Upper lobe of left lung (tissue), 4 donors: ENCODE measurements at regions not wholly inside any gene's neighbourhood (a gene's known extent, or its start where the extent isn't known, plus 50 kb on each side); places are given as distances from the start of the nearest gene placed in this dataset.

Source experiments
- EP300 ChIP-seq, 4 donors: sonication (generic); formaldehyde crosslinking; IDR thresholded peaks; one replicate each; pipeline ENCODE4 v1.5.1; 2017; ENCODE audit warnings: antibody characterized with exemption in 4 of 4, control low read depth in 2 of 4
- TF ChIP-seq, protein P1 (sequence below), 6 experiments: fragments of 450-650 bp in 4 of 6; fragments of 200-600 bp in 2 of 6; sonication (generic) in 2 of 6; IDR thresholded peaks; one replicate each; pipeline ENCODE4 v1.5.1; 2016 to 2019; ENCODE audit warnings: antibody characterized with exemption in 6 of 6

DNA sequence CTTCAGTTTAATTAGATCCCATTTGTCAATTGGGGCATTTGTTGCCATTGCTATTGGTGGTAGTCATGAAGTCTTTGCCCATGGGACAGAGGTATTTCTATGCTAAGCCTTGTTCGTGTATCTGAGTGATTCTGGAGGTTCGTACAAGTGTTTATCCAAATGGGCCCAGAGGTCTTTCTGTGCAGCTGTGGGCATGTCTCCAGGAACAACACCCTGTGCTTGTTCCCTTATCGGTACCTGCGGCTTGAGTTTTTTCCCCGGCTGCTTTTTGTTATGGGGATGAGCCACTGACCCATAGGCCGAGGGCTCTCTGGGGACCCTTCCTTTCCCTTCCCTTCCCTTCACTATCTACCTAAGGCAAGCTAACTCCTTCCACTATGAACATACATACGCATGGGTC lies 81.4 kb upstream of the WDR1 start:
- TF ChIP-seq, protein P1, sequence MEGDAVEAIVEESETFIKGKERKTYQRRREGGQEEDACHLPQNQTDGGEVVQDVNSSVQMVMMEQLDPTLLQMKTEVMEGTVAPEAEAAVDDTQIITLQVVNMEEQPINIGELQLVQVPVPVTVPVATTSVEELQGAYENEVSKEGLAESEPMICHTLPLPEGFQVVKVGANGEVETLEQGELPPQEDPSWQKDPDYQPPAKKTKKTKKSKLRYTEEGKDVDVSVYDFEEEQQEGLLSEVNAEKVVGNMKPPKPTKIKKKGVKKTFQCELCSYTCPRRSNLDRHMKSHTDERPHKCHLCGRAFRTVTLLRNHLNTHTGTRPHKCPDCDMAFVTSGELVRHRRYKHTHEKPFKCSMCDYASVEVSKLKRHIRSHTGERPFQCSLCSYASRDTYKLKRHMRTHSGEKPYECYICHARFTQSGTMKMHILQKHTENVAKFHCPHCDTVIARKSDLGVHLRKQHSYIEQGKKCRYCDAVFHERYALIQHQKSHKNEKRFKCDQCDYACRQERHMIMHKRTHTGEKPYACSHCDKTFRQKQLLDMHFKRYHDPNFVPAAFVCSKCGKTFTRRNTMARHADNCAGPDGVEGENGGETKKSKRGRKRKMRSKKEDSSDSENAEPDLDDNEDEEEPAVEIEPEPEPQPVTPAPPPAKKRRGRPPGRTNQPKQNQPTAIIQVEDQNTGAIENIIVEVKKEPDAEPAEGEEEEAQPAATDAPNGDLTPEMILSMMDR (IDR thresholded peaks at IDR 0.05): no peak
- no peak for TF ChIP-seq EP300 (IDR thresholded peaks at IDR 0.05)
